TTC549 (cell line): ENCODE measurements at regions not wholly inside any gene's neighbourhood (a gene's known extent, or its start where the extent isn't known, plus 50 kb on each side); places are given as distances from the start of the nearest gene placed in this dataset.

Experiments used
- FAIRE-seq: peaks from 2 replicates; lab custom pipeline; 2012; peaks lifted over from hg19 to GRCh38; lab: Jason Lieb, UNC

- no peak for FAIRE-seq
Observed at GRCh38 chr13:59495299-59495698, 668.4 kb downstream of the DIAPH3 start.

GRCh38 chr13:59495936-59496512 is 667.7 kb downstream of the DIAPH3 start:
- FAIRE-seq: peak; percentile 46

- FAIRE-seq: no peak
Observed at GRCh38 chr13:59497621-59498247, 666.0 kb downstream of the DIAPH3 start.

GRCh38 chr13:59501004-59501403 is 662.7 kb downstream of the DIAPH3 start:
- no peak for FAIRE-seq

GRCh38 chr13:59504407-59504806 is 659.3 kb downstream of the DIAPH3 start:
- FAIRE-seq: no peak

GRCh38 chr13:59510386-59510785 is 653.3 kb downstream of the DIAPH3 start:
- FAIRE-seq: no peak

- FAIRE-seq: no peak
Observed at GRCh38 chr13:59513686-59514085, 650.0 kb downstream of the DIAPH3 start.

- FAIRE-seq: no peak
Observed at GRCh38 chr13:59514316-59514715, 649.4 kb downstream of the DIAPH3 start.

- no peak for FAIRE-seq
Observed at GRCh38 chr13:59519819-59520218, 643.9 kb downstream of the DIAPH3 start.

- no peak for FAIRE-seq
Observed at GRCh38 chr13:59521549-59521948, 642.2 kb downstream of the DIAPH3 start.

- FAIRE-seq: no peak
Observed at GRCh38 chr13:59522652-59523051, 641.1 kb downstream of the DIAPH3 start.

GRCh38 chr13:59527500-59527899 is 636.2 kb downstream of the DIAPH3 start:
- no peak for FAIRE-seq

GRCh38 chr13:59531571-59532091 is 632.1 kb downstream of the DIAPH3 start:
- FAIRE-seq: no peak

GRCh38 chr13:59532405-59532804 is 631.3 kb downstream of the DIAPH3 start:
- FAIRE-seq: no peak

GRCh38 chr13:59533561-59534555 is 629.9 kb downstream of the DIAPH3 start:
- no peak for FAIRE-seq

- no peak for FAIRE-seq
Observed at GRCh38 chr13:59534806-59535205, 628.9 kb downstream of the DIAPH3 start.

- no peak for FAIRE-seq
Observed at GRCh38 chr13:59537500-59537899, 626.2 kb downstream of the DIAPH3 start.

GRCh38 chr13:59538512-59538911 is 625.2 kb downstream of the DIAPH3 start:
- FAIRE-seq: no peak

GRCh38 chr13:59542303-59542702 is 621.4 kb downstream of the DIAPH3 start:
- FAIRE-seq: no peak

GRCh38 chr13:59543418-59543817 is 620.3 kb downstream of the DIAPH3 start:
- no peak for FAIRE-seq

GRCh38 chr13:59545007-59545406 is 618.7 kb downstream of the DIAPH3 start:
- FAIRE-seq: no peak

- no peak for FAIRE-seq
Observed at GRCh38 chr13:59546178-59546577, 617.5 kb downstream of the DIAPH3 start.

GRCh38 chr13:59547950-59548349 is 615.8 kb downstream of the DIAPH3 start:
- no peak for FAIRE-seq
